ENCODE measurements at regions not wholly inside any gene's neighbourhood (a gene's known extent, or its start where the extent isn't known, plus 50 kb on each side); places are given as distances from the start of the nearest gene placed in this dataset.

DNA sequence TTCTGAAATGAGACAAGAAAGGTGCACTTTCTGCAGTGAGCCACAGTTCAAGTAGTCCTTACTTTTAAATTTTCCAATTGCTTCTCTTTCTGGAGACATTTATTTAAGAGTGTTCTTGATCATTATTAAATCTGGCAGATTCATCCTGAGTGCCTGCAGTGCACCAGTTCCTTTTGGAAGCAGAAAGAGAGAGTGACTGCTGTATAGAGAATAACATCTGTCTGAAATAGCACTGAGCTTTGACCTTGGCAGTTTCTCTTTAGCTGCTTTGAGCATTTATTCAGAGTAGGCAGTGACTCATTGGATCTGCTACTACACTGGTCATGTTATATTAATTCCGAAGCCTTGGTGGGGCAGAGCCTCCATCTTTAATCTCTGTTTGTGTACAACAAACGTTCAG is 1373.7 kb downstream of the PCDH9 start:
- TF ChIP-seq, protein P1, sequence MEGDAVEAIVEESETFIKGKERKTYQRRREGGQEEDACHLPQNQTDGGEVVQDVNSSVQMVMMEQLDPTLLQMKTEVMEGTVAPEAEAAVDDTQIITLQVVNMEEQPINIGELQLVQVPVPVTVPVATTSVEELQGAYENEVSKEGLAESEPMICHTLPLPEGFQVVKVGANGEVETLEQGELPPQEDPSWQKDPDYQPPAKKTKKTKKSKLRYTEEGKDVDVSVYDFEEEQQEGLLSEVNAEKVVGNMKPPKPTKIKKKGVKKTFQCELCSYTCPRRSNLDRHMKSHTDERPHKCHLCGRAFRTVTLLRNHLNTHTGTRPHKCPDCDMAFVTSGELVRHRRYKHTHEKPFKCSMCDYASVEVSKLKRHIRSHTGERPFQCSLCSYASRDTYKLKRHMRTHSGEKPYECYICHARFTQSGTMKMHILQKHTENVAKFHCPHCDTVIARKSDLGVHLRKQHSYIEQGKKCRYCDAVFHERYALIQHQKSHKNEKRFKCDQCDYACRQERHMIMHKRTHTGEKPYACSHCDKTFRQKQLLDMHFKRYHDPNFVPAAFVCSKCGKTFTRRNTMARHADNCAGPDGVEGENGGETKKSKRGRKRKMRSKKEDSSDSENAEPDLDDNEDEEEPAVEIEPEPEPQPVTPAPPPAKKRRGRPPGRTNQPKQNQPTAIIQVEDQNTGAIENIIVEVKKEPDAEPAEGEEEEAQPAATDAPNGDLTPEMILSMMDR (IDR thresholded peaks at IDR 0.05; ENCODE audit: insufficient read depth, low read length, poor library complexity, severe bottlenecking) = no peak
- no peak for TF ChIP-seq EZH2phosphoT487 (conservative IDR thresholded peaks at IDR 0.05; ENCODE audit: low read length)
- Histone ChIP-seq H3K4me2 (ENCODE audit: low read depth, low read length, poor library complexity, severe bottlenecking) (no peak overlapping the region), H3K27me3 (ENCODE audit: low read length) (no peaks in the 10 kb centered on the region), H3K4me3 (ENCODE audit: insufficient read depth, low read length, poor library complexity, severe bottlenecking) (no peak overlapping the region), H3K79me2 (ENCODE audit: insufficient read depth, low read length) (no peaks in the 10 kb centered on the region), H2AFZ (ENCODE audit: low read depth, low read length, severe bottlenecking) (peak overlapping the region; percentile 10), H3K9me2 (replicated peaks; ENCODE audit: insufficient read depth, low read length) (no peaks in the 10 kb centered on the region), H4K20me1 (ENCODE audit: low read depth, low read length) (no peaks in the 10 kb centered on the region), H3K9me3 (ENCODE audit: insufficient read depth, low read length) (no peaks in the 10 kb centered on the region), H3F3A (ENCODE audit: insufficient read depth) (no peaks in the 10 kb centered on the region), H3K36me3 (ENCODE audit: low read length) (no peaks in the 10 kb centered on the region; the same call in 1 of the 2 replicates), H3K27ac (ENCODE audit: low read depth, low read length) (no peak overlapping the region), H3K9ac (ENCODE audit: low read length) (no peak overlapping the region)

- Histone ChIP-seq H3K9me3 (ENCODE audit: insufficient read depth, low read length) (no peaks in the 10 kb centered on the region), H3F3A (ENCODE audit: insufficient read depth) (no peaks in the 10 kb centered on the region), H3K36me3 (ENCODE audit: low read length) (no peaks in the 10 kb centered on the region; the same call in 1 of the 2 replicates), H3K27me3 (ENCODE audit: low read length) (no peaks in the 10 kb centered on the region), H3K9me2 (replicated peaks; ENCODE audit: insufficient read depth, low read length) (no peaks in the 10 kb centered on the region), H3K4me2 (ENCODE audit: low read depth, low read length, poor library complexity, severe bottlenecking) (no peak overlapping the region), H4K20me1 (ENCODE audit: low read depth, low read length) (no peaks in the 10 kb centered on the region), H3K27ac (ENCODE audit: low read depth, low read length) (no peak overlapping the region), H3K79me2 (ENCODE audit: insufficient read depth, low read length) (no peaks in the 10 kb centered on the region), H3K4me3 (ENCODE audit: insufficient read depth, low read length, poor library complexity, severe bottlenecking) (no peak overlapping the region), H2AFZ (ENCODE audit: low read depth, low read length, severe bottlenecking) (peak overlapping the region; percentile 10), H3K9ac (ENCODE audit: low read length) (no peak overlapping the region)
- TF ChIP-seq EZH2phosphoT487 (conservative IDR thresholded peaks at IDR 0.05; ENCODE audit: low read length) = no peak
- TF ChIP-seq, protein P1 (IDR thresholded peaks at IDR 0.05; ENCODE audit: insufficient read depth, low read length, poor library complexity, severe bottlenecking) = no peak
Observed at GRCh38 chr13:65855242-65855805, 1374.8 kb downstream of the PCDH9 start.

DNA sequence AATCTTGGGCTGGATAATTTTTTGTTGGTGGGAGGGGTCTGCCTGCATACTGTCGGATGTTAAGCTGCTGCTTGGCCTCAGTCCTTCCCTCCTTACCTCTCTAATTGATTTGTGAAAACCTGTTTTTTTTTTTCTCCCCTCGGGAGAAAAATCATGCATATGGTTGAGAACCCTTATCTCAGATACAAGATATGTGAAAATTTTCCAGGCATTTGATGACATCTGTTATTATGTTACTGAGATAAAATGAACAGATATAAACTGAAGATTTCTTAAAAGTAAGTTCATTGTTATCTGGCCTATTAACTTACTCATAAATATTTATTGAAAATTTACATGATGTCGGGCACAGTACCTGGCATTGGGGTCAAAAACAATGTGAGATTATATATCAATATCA is 1375.7 kb downstream of the PCDH9 start:
- Histone ChIP-seq H3K79me2 (ENCODE audit: insufficient read depth, low read length) (no peaks in the 10 kb centered on the region), H4K20me1 (ENCODE audit: low read depth, low read length) (no peaks in the 10 kb centered on the region), H3K9me2 (replicated peaks; ENCODE audit: insufficient read depth, low read length) (no peaks in the 10 kb centered on the region), H3K27ac (ENCODE audit: low read depth, low read length) (no peak overlapping the region), H2AFZ (ENCODE audit: low read depth, low read length, severe bottlenecking) (no peak overlapping the region), H3K9ac (ENCODE audit: low read length) (no peak overlapping the region), H3K27me3 (ENCODE audit: low read length) (no peaks in the 10 kb centered on the region), H3K9me3 (ENCODE audit: insufficient read depth, low read length) (no peaks in the 10 kb centered on the region), H3K36me3 (ENCODE audit: low read length) (no peaks in the 10 kb centered on the region; the same call in 1 of the 2 replicates), H3K4me3 (ENCODE audit: insufficient read depth, low read length, poor library complexity, severe bottlenecking) (no peak overlapping the region), H3K4me2 (ENCODE audit: low read depth, low read length, poor library complexity, severe bottlenecking) (no peak overlapping the region), H3F3A (ENCODE audit: insufficient read depth) (no peaks in the 10 kb centered on the region)
- TF ChIP-seq EZH2phosphoT487 (conservative IDR thresholded peaks at IDR 0.05; ENCODE audit: low read length) = no peak
- TF ChIP-seq, protein P1 (IDR thresholded peaks at IDR 0.05; ENCODE audit: insufficient read depth, low read length, poor library complexity, severe bottlenecking) = no peak

Measured in SU-DHL-6 (cell line).